Cardiac muscle cell (in vitro differentiated cells and primary cell): ENCODE measurements at regions not wholly inside any gene's neighbourhood (a gene's known extent, or its start where the extent isn't known, plus 50 kb on each side); places are given as distances from the start of the nearest gene placed in this dataset.

ENCODE experiments used
- DNase-seq, 2 donors: peaks; one replicate each; pipeline versions ENCODE4 v3.0.0 to v3.0.0-alpha.2; 2010 to 2017; ENCODE audit warnings: low read depth in 1 of 2, low spot score in 1 of 2
- H3K27ac ChIP-seq: fragments of 200-600 bp; sonication (generic); 2 replicates; pipeline ENCODE4 v1.5.1; 2016
- H3K27me3 ChIP-seq: fragments of 200-600 bp; sonication (generic); 2 replicates; pipeline ENCODE4 v1.6.0; 2016; ENCODE audit warnings: control low read depth
- H3K36me3 ChIP-seq: fragments of 200-600 bp; sonication (generic); 2 replicates; pipeline ENCODE4 v1.5.1; 2016; ENCODE audit warnings: control low read depth
- H3K4me1 ChIP-seq: fragments of 200-600 bp; sonication (generic); 2 replicates; pipeline ENCODE4 v1.8.1; 2017; ENCODE audit warnings: low read depth, mild to moderate bottlenecking, mixed run types
- H3K4me3 ChIP-seq: fragments of 200-600 bp; sonication (generic); 2 replicates; pipeline ENCODE4 v1.5.1; 2016; ENCODE audit warnings: mild to moderate bottlenecking
- H3K9me3 ChIP-seq: fragments of 200-600 bp; sonication (generic); 2 replicates; pipeline ENCODE4 v1.5.1; 2017; ENCODE audit warnings: low read depth, mild to moderate bottlenecking, control low read depth
- CTCF ChIP-seq: IDR thresholded peaks from 2 replicates; pipeline ENCODE4 v1.5.1; 2012; ENCODE audit warnings: low read depth, mild to moderate bottlenecking, low read length

- Histone ChIP-seq H3K9me3 (no peaks in the 10 kb centered on the region), H3K4me1 (peaks cover 7% of the 10 kb centered on the region), H3K27ac (no peak overlapping the region), H3K36me3 (no peaks in the 10 kb centered on the region), H3K4me3 (no peak overlapping the region), H3K27me3 (no peaks in the 10 kb centered on the region)
- no peak for DNase-seq
- TF ChIP-seq CTCF, result no peak
Observed at GRCh38 chr1:235017719-235018118, 110.9 kb downstream of the TOMM20 start.

GRCh38 chr1:235017191-235017590, 111.4 kb downstream of the TOMM20 start:
- TF ChIP-seq CTCF, result no peak

GRCh38 chr1:235015291-235015985, 113.2 kb downstream of the TOMM20 start:
- TF ChIP-seq CTCF, result no peak
- H3K36me3 ChIP-seq, result no peaks in the 10 kb centered on the region

More at GRCh38 chr1:235017191-235017590, 111.4 kb downstream of the TOMM20 start:
- Histone ChIP-seq H3K27me3 (no peaks in the 10 kb centered on the region), H3K4me1 (peaks cover 2% of the 10 kb centered on the region), H3K27ac (no peak overlapping the region), H3K9me3 (no peaks in the 10 kb centered on the region), H3K36me3 (no peaks in the 10 kb centered on the region), H3K4me3 (no peak overlapping the region)
- DNase-seq, result no peak

GRCh38 chr1:235014756-235015155, 113.9 kb downstream of the TOMM20 start:
- Histone ChIP-seq H3K9me3 (no peaks in the 10 kb centered on the region), H3K4me3 (no peak overlapping the region), H3K36me3 (no peaks in the 10 kb centered on the region), H3K27ac (no peak overlapping the region), H3K4me1 (no peaks in the 10 kb centered on the region), H3K27me3 (no peaks in the 10 kb centered on the region)
- TF ChIP-seq CTCF, result no peak
- no peak for DNase-seq

More at GRCh38 chr1:235015291-235015985, 113.2 kb downstream of the TOMM20 start:
- Histone ChIP-seq H3K9me3 (no peaks in the 10 kb centered on the region), H3K27ac (no peak overlapping the region), H3K4me3 (no peak overlapping the region), H3K4me1 (no peaks in the 10 kb centered on the region), H3K27me3 (no peaks in the 10 kb centered on the region)
- DNase-seq, result no peak

- Histone ChIP-seq H3K27me3 (no peaks in the 10 kb centered on the region), H3K27ac (no peak overlapping the region), H3K4me3 (no peak overlapping the region), H3K9me3 (no peaks in the 10 kb centered on the region), H3K36me3 (no peaks in the 10 kb centered on the region), H3K4me1 (no peaks in the 10 kb centered on the region)
- no peak for DNase-seq
- no peak for TF ChIP-seq CTCF
Observed at GRCh38 chr1:235013512-235013911, 115.1 kb downstream of the TOMM20 start.
